ENCODE measurements at regions not wholly inside any gene's neighbourhood (a gene's known extent, or its start where the extent isn't known, plus 50 kb on each side); places are given as distances from the start of the nearest gene placed in this dataset.

GRCh38 chr2:146241023-146241422 is 1603.8 kb upstream of the ACVR2A start:
- no peak for DNase-seq (ENCODE audit: low read depth, low spot score)

GRCh38 chr2:146240391-146240790 is 1604.4 kb upstream of the ACVR2A start:
- DNase-seq (ENCODE audit: low read depth, low spot score): no peak

- peak; percentile 61 for DNase-seq (ENCODE audit: low read depth, low spot score)
These were observed 1605.3 kb upstream of the ACVR2A start for GRCh38 chr2:146239392-146240135.

- DNase-seq (ENCODE audit: low read depth, low spot score): no peak
These were observed 1606.4 kb upstream of the ACVR2A start for GRCh38 chr2:146238254-146238966.

- no peak for DNase-seq (ENCODE audit: low read depth, low spot score)
These were observed 1609.7 kb upstream of the ACVR2A start for GRCh38 chr2:146235158-146235557.

- DNase-seq (ENCODE audit: low read depth, low spot score): no peak
These were observed 1615.2 kb upstream of the ACVR2A start for GRCh38 chr2:146229508-146230155.

- DNase-seq (ENCODE audit: low read depth, low spot score): no peak
These were observed 1616.3 kb upstream of the ACVR2A start for GRCh38 chr2:146228466-146229058.

GRCh38 chr2:146228020-146228393 is 1616.8 kb upstream of the ACVR2A start:
- DNase-seq (ENCODE audit: low read depth, low spot score): no peak

- no peak for DNase-seq (ENCODE audit: low read depth, low spot score)
These were observed 1617.4 kb upstream of the ACVR2A start for GRCh38 chr2:146227152-146228019.

GRCh38 chr2:146226077-146226476 is 1618.8 kb upstream of the ACVR2A start:
- DNase-seq (ENCODE audit: low read depth, low spot score): no peak

GRCh38 chr2:146221826-146222225 is 1623.0 kb upstream of the ACVR2A start:
- DNase-seq (ENCODE audit: low read depth, low spot score): no peak

GRCh38 chr2:146220957-146221356 is 1623.9 kb upstream of the ACVR2A start:
- DNase-seq (ENCODE audit: low read depth, low spot score): no peak

- no peak for DNase-seq (ENCODE audit: low read depth, low spot score)
These were observed 1630.4 kb upstream of the ACVR2A start for GRCh38 chr2:146214394-146214929.

- DNase-seq (ENCODE audit: low read depth, low spot score): no peak
These were observed 1631.2 kb upstream of the ACVR2A start for GRCh38 chr2:146213674-146214073.

- no peak for DNase-seq (ENCODE audit: low read depth, low spot score)
These were observed 1632.2 kb upstream of the ACVR2A start for GRCh38 chr2:146212602-146213001.

- DNase-seq (ENCODE audit: low read depth, low spot score): no peak
These were observed 1635.0 kb upstream of the ACVR2A start for GRCh38 chr2:146209842-146210275.

- DNase-seq (ENCODE audit: low read depth, low spot score): no peak
These were observed 1636.9 kb upstream of the ACVR2A start for GRCh38 chr2:146207901-146208300.

- DNase-seq (ENCODE audit: low read depth, low spot score): no peak
These were observed 1637.4 kb upstream of the ACVR2A start for GRCh38 chr2:146207417-146207816.

- DNase-seq (ENCODE audit: low read depth, low spot score): no peak
These were observed 1641.7 kb upstream of the ACVR2A start for GRCh38 chr2:146203064-146203624.

GRCh38 chr2:146193619-146194018 is 1651.2 kb upstream of the ACVR2A start:
- DNase-seq (ENCODE audit: low read depth, low spot score): no peak

GRCh38 chr2:146189541-146189940 is 1655.3 kb upstream of the ACVR2A start:
- no peak for DNase-seq (ENCODE audit: low read depth, low spot score)

All from smooth muscle cell of the brain vasculature (primary cell).